NCI-H748 (cell line): ENCODE measurements at regions not wholly inside any gene's neighbourhood (a gene's known extent, or its start where the extent isn't known, plus 50 kb on each side); places are given as distances from the start of the nearest gene placed in this dataset.

ENCODE experiments used
- DNase-seq: peaks from one replicate; lab custom pipeline; 2025; ENCODE audit not compliant: unreplicated experiment; lab: John Stamatoyannopoulos, UW

DNA sequence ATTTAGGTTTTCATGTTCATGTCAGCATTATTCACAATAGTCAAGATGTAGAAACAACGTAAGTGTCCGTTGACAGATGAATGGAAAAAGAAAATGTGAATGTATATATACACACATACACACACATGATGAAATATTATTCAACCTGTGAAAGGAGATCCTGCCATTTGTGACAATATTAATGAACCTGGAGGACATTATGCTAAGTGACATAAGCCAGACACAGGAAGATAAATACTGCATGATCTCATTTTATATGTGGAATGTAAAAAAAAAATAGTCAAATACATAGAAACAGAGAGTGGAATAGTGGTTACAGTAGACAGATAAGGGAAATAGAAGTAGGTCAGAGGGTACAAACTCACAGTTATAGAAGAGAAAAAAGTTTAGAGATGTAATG is 651.1 kb upstream of the MKI67 start:
- DNase-seq = no peak

DNA sequence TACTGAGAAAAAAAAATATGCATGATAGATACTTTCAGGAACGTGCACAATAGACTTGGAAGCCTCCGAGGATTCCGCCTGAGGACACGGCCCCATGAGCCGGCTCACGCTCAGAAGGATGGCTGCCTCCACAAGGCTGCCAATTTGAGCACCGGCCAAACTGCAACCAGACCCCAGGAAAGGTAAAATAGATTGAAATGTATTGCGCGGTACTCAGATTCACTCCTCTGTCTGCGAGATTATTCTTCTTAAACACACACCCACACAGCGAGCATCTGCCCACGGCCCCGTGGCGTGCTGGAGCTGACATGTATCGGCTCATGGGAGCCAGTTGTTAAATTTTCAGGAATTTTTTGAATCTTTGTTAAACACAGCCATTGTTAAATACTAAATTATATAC is 653.2 kb upstream of the MKI67 start:
- DNase-seq = no peak

DNA sequence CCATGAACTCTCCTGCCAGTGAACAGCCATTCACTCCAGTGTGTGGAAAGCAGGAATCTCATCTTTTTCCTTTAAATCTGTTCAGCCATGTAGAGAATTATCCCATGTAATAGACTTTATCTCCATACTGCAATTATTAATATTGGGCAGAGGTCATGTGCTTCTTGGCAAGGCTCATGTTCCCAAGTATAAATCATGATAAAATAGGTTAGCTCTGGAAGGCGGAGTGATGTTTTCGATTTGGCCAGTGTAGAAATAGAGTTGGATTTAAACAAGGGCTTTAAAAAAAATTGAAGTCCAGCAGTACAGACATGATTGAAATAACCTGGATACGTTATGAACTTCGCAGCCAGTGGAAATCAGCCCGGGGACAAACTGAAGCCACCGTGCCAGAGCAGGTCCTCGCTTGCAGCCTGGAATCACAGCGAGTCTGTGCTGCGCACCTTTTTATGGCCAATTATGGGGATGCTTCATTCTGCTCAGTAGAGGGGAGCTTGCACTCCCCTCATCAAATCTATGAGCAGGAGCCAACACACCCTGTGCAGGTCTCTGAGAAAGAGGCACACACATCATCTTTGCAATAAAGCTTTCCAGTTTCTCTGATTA is 654.0 kb upstream of the MKI67 start:
- no peak for DNase-seq

DNA sequence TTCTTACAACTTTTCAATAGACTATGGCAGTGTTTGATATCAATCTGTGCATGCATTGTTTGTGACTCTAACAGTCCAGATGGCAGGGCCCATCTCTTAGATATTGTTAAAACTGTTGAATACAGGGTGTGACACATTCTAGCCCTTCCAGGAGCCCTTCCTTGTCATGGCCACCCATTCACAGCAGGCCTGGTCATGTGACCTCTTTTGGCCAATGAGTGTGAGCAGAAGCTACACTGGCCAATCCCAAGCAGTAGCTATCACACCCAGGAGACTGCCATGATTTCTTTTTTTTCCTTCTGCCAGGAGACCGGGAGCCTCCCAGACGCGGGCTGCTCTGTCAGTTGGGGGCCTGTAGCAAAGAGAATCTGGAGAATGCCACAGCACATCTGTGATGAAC is 655.4 kb upstream of the MKI67 start:
- no peak for DNase-seq

DNA sequence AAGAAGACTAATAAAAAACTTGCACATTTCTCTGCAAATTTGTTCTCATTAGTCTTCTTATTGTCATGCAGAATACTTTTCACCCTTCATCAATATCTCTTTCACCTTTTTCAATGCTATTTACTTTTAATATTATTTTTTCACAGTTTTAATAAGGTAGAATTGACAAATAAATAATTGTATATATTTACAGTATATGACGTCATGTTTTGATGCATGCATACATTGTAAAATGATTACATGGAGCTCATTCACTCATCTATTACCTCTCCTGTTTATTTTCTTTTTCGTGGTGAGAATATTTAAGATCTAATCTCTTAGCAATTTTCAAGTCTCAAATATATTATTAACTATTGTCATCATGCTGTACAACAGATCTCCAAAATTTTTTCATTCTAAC is 658.2 kb upstream of the MKI67 start:
- DNase-seq = no peak

DNA sequence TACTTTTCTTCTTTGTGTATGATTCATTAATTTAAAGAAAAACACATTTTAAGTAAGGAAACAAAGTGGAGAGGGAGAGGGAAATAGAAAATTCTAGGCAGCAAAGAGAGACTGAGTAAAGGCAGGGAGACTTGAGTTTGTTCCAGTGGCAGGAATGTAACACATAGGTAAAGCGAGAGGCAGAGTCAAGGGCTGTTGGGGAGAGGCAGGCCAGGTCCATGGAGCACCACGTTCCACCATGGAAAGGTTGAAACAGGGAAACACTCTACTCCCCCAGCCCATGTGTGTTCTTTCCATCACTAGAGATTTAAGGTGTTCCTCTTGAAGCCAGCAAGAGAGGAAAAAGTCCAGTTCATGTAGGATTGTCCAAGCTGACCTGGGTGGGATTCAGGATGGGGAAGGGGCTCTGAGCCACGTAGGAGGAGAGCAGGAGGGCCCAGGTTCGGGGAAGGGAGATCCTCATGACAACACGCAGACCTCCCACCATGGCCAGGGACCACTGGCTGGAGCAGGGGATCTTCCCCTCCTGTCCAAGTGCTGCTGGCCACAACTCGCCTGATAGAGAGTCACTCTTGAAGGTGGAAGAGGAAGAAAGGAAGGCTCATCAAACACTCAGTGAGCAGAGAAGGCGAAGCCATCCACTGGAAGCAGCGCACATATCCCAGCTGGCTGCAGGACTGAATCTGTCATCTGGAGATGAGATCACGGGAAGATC is 666.4 kb upstream of the MKI67 start:
- no peak for DNase-seq

DNA sequence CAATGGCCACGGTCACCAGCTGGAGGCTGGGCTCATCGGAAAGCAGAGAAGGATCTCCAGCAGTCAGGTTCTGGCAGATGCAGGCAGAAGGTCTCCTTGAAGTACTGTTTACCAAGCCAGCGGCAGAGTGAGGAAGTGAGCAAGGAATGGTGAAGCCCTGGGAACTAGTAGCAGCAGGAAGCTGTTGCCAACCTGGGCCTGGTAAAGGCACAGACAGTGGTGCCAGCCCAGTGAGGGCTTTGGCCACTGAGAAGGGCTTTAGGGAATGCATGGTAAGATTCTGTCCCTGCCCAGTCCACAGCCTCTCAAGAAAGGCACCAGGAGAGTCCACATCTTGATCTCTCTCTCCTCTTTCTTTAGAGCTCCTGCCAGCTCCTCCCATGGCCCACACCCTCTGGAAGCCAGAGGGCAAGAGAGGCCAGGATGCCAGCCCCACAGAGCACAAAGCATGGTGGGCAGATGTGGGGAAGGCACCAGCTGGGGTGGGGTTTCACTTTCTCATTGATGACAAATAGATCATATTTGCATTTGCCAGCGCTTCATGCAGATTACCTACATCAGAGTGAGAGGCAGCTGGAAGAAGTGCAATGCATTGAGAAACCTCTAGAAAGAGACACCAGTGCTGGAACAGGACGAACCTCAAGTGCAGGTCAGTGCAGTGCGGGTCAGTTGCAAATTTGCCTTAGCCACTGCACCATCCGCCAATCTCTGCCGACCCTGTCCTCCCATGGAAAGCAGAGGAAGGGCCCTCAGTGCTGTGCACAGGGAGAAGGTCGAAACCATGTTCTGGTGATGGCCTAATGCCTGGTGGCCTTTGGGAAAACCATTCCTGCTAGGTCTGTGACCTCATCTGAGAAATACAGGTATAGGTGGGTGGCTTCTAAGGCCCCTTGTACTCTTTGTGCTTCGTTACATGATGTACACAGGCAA is 667.8 kb upstream of the MKI67 start:
- no peak for DNase-seq

DNA sequence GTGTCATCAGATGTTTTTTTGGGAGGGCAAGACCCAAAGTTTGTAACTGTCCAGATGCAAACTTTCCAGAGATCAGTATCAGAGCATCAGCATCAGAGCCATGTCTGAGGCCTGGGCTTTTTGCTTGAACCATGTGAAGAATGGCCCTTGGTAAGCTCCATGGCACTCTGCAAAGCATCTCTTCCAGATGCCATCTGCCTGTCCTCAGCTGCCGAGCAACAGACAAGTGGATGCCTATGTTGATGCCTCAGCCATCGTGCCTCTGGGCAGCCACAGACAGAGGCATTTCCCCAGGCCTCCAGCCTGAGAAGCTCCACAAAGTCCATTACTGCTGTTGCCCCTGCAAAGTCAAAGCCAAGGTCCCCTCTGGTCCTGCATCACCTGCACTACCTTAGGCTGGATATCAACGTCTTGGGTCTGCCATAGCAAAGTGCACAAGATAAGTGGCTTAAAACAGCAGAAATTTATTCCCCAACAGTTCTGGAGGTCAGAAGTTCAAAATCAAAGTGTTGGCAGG is 670.2 kb upstream of the MKI67 start:
- no peak for DNase-seq

DNA sequence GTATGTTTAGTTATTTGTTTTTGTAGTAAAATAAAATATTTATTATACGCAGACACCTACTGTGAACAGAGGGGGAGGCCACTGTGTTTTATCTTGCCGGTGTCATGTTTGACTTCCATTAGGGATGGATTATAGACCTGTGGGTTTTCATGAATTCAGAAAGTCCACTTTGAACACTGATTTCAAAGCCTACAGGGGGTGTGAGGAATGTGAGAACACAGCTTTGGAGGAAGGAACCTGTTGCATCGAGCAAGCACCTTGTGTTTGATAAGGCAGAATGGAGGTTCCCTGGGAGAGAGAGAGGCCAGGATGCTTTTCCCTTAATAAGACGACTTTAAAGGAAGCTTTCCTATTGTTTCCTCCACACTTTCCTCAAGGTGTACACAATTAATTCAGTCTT is 665.0 kb upstream of the MGMT start:
- no peak for DNase-seq

DNA sequence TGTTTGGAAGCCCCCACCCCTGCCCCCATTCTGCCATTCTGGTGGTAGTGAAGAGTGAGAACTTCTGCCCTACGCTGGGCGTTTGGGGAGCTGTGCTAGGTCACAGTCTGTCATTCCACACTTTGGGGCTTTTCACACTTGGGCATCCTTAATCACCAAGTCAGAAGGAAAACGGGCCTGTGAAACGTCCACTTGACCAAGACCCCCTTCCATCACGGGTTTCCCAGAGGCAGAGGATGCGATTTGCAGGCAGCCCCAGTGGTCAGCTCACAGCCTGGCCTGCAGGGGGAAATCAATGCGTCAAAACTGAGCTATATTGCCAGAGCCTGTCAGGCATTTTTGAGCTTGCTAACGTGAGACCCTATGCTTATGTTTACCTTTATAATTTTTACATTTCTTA is 663.3 kb upstream of the MGMT start:
- DNase-seq = peak; percentile 1

DNA sequence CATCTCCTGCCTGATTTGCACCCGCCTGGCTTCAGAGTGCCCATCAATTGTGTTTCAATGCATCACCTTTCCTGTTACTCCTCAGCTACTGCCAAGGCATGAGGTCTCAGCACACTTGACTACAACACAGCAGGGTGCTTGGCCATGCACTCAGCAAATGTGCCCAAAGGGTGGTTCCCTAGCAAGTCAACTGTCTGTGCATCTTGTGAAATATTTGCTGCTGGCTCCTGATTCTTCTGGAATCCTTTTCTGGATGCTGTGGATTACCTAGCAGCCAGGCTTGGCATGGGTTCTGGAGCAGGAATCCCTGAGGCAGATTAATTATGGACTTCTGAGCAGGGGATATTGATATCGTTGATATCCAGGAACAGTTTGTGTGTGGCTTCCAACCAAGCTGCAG is 662.6 kb upstream of the MGMT start:
- DNase-seq = no peak

DNA sequence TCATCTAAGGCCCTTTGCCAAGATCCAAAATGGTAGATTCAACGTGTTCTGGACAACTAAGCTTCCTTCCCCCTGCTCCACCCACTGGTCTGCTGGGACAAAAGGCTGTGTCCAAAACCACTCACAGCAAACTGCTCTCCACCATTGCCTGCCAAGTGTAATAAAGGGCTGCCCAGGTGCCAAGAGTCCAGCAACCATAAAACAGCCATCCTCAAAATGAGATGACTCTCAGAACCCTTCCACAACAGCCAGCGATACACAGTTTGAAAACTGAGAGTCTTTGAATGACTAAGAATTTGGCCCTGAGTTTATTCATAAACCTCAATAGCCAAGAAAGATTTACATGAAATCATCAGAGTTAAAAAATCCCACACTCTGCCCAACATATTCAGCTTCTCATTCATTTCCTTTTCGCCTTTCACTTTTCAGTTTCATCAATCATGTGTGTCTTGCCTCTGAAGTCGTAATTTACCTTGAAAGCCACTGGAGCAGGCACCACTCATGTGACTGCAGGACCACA is 658.1 kb upstream of the MGMT start:
- DNase-seq = no peak

DNA sequence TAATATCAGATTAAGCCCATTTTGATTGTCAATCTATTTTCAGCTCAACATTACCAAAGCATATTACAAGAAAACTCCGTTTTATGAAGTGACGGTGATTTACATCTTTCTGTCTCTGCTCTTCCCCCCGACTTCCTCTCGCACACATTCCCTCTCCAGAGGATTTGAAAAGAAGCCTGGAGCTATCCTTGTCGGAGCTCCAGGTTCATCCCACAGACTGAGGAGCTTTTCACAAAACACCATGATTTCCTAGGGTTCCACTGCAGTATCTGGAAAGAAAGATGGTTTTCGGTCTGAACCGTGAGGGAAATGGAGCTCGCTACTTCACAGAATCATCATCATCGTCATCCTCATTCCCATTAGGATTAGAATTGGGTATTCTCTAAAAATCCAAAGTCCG is 655.5 kb upstream of the MGMT start:
- DNase-seq = no peak

DNA sequence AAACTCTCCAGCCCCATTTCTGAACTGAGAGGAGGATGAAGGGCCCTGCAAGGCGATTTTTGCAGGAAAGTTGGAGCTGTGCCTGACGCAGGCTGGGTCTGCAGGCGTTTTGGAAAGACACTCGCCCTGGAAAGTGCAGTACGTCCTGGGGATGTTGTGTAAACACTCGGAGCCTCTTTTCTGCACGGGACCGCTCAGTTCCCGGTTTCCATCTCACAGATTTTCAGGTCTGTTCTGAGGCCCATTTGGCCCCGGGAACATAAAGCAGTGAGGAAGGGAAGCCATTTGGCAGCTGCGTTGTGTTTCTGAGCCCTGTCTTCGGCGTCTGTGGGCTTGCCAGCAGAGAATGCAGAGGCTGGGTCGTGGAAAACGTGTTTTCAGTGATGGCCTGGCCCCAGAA is 655.0 kb upstream of the MGMT start:
- DNase-seq = no peak

DNA sequence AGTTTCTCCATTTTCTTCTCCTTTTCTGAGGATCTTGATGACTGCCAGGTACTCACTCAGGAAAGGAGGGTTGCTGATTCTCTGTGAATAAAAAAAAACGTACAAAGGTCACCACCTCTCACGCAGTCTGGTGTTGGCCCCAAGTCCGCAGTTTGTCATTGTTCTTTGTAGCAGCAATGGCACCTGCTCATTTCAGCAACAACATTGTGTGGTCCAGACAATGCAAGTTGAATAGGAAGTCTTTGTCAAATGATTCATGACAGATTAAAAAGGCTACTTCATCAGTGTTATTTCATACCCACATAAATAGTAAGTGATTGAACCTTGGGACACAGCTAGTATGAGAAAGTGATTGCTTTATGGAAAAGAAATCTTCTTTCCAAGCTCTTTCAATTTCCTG is 653.5 kb upstream of the MGMT start:
- DNase-seq = peak; percentile 14

DNA sequence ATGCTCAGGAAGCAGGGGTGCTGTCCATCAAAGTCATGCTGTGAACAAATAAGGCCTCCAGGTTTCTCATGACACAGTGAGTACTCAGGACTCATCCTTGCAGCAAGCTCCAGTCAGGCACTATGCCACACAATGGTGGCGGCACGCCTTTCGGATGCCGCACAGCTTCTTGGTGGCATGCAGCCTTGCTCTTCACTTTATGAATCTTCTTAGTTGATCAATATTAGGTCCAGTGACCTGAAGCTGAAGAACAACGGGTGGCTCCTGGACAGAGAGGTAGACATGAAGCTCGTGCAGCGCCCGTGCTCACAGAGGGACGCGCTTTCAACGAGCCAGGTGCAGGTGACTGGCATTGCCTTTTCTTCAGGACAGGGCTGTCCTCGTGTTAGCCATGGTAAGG is 653.0 kb upstream of the MGMT start:
- DNase-seq = no peak

DNA sequence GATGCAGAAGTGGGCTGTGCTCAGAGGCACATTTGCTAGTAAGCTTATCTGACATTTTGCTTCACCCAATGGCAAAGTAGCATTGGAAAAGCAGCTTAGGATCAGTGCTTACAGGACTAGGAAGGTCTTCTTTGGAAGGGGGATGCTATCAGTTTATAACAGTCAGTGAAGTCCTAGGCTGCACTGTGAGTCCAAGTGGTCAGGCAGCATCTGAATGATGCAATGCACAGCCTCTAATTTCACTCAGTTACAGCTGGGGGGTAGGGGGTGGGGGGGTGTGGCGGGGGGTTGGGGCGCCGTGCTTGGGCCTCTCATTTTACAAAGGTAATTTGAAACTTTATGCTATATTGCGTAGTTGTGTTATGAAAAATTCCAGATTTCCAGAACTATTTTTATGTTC is 652.3 kb upstream of the MGMT start:
- no peak for DNase-seq

DNA sequence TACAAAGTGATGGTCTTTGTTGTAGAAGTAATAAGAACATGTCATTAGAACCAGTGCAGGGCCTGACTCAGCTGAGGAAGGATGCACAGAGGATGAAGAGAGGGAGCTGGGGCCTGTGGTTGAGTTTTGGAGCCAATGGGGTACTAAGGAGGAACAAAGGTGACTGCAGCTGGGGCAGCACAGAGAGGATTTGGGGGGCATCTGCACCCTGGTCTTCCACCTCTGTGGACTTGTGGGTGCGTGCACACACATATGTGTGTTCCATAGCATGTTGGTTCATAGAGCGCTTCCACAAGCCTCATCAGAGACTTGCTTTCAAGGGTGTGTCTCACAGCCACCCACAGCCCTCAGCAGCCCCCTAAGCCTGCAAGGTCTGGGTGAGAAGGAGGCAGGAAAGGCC is 650.3 kb upstream of the MGMT start:
- no peak for DNase-seq

DNA sequence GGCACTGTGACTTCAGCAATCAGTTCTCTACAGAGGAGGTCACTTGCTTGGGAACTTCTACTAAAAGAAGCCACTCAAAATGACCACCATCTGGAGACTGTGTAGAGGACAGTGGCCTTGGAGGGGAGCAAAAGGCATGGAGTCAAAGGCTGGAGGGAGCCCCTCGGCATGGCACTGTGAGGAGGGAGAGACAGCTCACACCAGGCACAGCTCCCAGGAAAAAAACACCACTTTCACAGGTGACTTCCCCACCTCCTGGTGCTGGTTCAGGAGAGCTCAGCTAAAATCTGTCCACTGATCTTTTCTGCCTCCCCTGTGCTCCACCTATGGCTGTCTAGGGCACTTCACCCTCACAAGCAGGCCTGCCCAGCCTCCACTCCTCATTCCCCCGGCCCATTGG is 649.4 kb upstream of the MGMT start:
- no peak for DNase-seq

DNA sequence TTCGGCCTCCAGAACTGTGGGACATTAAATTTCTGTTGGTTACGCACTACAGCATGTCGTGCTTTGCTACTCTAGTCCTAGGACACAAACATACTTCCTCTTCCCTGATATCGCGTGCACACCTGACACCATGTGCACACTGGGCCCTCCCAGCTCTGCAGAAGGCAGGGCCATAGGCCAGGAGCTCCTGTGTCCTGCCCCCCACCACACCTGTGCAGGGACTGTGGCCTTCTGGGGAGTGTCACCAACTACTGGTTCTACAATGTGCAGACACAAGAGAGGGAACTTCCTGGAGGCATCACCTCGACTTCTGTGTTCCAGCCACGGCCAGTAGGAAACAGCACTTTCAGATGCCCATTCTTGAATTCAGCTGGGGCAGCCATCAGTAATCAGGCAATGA is 646.4 kb upstream of the MGMT start:
- DNase-seq = no peak

DNA sequence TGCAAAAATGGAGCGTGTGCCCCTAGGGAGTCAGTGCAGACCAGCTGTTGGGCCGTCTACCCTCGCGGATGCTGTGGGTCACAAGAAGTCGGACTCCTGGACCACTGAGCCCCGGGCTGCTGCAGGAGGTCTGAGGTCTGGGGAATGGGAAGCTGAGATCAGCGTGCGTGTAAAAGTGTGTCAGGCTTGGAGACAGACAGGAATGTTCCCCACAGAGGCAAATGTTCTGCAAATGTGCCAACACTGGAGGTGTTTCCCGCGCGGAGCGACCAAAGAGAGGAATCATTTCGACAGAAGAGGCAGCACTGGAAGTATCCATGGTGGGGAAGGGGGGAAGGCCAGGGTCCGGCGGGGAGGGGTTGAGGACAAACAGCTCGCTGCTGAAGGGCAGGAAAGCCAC is 643.8 kb upstream of the MGMT start:
- no peak for DNase-seq

DNA sequence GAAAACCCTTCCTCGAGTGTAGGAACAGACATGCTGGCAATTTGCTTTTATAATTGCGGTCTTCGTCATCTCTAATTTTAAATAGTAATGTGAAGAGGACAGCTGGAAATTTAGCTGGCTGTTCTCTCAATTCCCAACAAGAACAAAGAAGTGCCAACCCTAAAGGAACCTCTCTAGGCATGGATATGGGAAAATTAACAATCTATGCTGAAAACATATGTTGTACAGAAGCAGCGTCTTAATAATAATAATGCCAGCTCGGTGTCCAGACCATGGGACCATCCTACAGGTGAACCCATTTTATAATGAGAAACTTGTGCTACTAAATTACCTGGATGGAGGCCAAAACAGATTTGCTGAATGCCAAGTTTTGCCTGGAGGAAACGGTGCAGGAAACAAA is 641.4 kb upstream of the MGMT start:
- no peak for DNase-seq
